ENCODE measurements at regions not wholly inside any gene's neighbourhood (a gene's known extent, or its start where the extent isn't known, plus 50 kb on each side); places are given as distances from the start of the nearest gene placed in this dataset.
"Not testable (repeated sequence)": the region's sequence is repeated elsewhere in the genome, so short reads cannot be mapped to it uniquely, and the experiment has no call there.

DNA sequence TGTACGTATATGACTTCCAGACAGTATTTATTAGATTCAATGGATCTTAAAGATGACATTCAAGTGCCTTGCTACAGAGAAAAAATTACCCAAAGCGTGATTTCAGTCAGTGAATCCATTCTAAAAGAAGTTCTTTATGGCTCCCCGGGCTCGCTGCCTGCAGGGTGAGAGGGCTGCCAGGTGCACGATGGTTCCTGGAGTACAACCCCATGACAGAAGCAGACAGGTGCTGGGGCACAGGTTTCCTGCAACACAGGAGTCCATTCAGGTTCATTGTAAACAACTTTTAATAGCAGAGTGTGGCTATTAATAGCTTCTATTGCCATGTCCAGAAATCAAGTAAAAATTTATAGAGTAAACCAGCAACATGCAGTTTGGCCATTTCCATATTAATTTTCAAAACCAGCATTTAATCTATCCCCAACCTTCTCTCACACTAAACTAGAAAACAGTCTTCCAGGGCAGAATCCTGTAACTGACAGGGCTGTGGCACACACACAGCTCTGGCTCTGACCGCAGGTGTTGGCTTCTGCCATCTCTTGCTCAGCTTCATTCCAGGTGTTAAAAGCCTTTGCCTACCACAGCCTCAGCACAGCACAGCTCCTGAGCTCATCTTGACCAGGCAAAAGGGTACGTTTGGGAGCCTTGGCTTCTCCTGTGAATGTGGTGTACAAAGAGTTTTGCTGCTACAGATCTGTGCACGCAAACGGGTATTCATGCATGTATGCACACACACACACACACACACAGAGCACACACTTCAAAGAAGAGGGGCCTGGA is 185.9 kb downstream of the MEX3B start:
- peak; percentile 35 to 96 (median 86) for DNase-seq

GRCh38 chr15:81858586-81858985 is 187.2 kb downstream of the MEX3B start:
- peak in 1 of 3 experiments; percentile 37 for DNase-seq

GRCh38 chr15:81858136-81858535 is 187.7 kb downstream of the MEX3B start:
- DNase-seq: no peak

DNA sequence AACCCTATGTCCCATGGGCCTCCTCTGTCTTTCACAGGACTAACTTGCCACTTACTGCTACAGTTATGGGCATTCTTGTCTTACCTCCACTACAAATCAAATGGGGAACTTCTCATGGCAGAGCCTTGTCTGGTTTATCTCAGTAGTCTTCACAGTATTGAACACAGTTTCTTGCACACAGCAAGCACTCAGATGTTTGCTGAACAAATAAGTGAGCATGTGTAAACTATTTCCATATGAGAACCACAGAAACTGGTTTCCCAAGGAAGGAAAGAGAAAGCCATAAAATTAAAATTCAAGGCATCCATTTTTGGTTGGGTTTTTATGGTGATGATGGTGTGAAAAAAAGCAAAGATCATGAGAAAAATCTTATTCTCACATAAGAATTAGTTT is 189.2 kb downstream of the MEX3B start:
- no peak for DNase-seq

GRCh38 chr15:81856001-81856633 is 189.7 kb downstream of the MEX3B start:
- no peak for DNase-seq

GRCh38 chr15:81853150-81853748 is 192.6 kb downstream of the MEX3B start:
- DNase-seq: no peak

DNA sequence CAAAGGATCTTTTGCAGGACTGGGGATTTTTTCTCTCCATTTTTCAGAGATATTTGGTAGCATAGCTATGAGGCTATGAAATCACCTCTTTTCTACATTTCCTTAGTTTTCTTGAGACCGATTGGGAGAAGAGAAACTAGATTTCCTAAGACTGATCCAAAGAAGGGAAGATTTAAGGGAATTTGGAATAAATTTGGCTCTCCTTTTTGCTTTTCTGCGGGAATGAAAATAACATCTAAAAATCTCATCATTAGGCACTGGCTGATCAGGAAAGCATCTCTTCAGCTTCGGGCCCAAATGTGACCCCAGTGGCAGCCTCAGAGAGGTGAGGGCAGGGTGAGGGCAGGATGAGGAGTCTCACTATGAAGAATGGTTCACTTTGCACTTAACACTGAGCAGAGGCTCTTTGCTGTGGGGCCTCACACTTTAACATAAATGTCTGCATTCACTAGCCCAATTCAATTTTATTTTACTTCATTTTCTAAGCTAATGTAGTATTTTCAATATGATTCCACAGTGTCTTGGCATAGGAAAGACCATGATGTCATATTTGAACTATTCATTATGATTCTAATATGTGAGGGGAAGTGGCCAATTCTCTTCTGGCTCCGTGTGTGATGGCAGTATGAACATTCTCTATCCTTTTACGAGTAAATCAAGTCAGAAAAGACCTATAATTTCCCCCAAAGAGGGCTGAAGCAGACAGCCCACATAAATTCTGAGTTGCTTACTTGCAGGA is 193.2 kb downstream of the MEX3B start:
- DNase-seq: no peak

- no peak for DNase-seq
These were observed 194.1 kb downstream of the MEX3B start for GRCh38 chr15:81851757-81852156.

- DNase-seq: no peak
These were observed 194.5 kb downstream of the MEX3B start for GRCh38 chr15:81851325-81851724.

DNA sequence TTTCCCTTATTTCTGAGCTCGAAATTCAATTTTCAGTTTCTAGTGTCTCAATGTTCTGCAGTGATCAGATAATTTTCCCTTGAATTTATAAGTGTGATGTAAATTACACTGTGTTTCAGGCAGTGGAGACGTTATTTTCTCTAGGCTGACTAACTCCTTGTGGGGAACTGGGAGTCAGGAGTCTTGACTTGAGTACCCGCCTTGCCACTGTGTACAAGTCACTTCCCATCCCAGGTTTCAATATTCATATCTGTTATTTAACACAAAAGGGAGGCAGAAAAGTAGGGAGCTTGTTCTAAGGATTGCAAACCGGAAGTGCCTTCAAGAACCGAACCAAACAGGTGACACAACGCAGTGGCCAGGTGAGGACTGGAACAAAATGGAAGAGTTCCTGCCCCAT is 196.5 kb downstream of the MEX3B start:
- DNase-seq: no peak

GRCh38 chr15:81848701-81849100 is 197.1 kb downstream of the MEX3B start:
- no peak for DNase-seq

- DNase-seq: no peak
These were observed 201.9 kb downstream of the MEX3B start for GRCh38 chr15:81843757-81844407.

GRCh38 chr15:81843226-81843625 is 202.6 kb downstream of the MEX3B start:
- DNase-seq: no peak

DNA sequence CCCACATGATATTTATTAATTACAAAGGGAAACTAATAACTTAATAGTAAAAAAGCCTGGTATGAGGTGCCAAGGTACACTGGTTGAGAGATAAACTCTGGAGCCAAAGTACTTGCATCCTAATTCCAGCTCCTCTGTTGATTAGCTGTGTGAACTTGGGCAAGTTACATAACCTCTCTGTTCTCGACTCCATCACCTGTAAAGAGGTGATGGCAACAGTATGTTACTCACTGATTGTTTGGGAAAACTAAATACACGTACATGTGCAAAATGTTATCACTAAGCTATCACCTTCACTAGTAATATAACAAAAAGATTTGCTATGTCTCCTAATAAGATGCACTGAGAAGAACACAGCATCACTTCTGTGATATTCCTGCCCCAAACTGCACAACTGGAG is 206.4 kb downstream of the MEX3B start:
- no peak for DNase-seq

GRCh38 chr15:81835731-81836130 is 210.1 kb downstream of the MEX3B start:
- no peak for DNase-seq

GRCh38 chr15:81830520-81830919 is 215.3 kb downstream of the MEX3B start:
- DNase-seq: no peak

- DNase-seq: no peak
These were observed 215.9 kb downstream of the MEX3B start for GRCh38 chr15:81829918-81830317.

DNA sequence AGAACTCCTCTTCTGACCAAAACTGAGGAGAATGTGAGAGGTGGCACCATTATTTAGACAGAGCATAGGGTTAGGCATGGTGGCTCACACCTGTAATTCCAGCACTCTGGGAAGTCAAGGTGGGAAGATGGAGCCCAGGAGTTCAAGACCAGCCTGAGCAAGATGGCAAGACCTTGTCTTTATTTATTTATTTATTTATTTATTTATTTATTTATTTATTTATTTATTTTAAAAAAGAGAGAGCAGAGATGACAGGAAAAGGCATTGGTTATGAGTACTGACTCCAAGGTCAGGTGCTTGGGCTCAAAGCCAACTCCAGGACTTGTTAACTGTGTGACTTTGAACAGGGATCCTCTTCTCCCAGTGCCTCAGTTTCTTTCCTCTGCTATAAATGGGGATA is 217.7 kb downstream of the MEX3B start:
- DNase-seq: no peak

GRCh38 chr15:81825136-81825535 is 220.7 kb downstream of the MEX3B start:
- peak in 2 of 3 experiments; percentile 32 to 77 for DNase-seq

DNA sequence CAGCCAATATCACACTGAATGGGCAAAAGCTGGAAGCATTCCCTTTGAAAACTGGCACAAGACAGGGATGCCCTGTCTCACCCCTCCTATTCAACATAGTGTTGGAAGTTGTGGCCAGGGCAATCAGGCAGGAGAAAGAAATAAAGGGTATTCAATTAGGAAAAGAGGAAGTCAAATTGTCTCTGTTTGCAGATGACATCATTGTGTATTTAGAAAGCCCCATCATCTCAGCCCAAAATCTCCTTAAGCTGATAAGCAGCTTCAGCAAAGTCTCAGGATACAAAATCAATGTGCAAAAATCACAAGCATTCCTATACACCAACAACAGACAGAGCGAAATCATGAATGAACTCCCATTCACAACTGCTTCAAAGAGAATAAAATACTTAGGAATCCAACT is 223.2 kb downstream of the MEX3B start:
- DNase-seq: not testable (repeated sequence)

DNA sequence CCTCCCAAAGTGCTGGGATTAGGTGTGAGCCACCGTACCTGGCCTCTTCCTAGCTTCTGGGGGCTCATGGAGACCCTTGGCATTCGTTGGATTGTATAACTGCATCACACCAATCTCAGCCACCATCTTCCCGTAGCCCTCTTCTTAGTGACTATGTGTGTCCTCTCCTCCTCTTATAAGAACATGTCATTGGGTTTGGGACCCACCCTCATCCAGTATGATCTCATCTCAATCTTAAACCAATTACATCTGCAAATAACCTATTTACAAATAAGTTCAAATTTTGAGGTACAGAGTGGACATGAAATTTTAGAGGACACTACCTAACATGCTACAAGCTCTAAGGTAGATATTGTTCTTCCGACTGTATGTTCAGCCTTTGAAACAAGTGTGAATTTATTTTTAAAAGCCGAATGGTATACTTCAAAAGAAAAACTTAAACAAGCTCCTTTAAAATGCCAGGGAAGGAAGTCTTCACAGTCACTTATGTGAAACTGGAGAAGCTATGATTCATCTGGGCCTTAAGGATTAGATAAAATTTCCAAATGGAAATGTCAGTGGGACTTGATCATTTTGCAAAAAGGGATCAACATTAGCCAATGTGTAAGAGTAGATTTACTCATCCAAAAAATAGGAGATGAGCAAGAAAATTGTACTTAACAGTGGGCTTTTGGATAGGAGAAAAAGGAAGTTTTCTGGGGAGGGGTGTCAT is 225.7 kb downstream of the MEX3B start:
- no peak for DNase-seq

DNA sequence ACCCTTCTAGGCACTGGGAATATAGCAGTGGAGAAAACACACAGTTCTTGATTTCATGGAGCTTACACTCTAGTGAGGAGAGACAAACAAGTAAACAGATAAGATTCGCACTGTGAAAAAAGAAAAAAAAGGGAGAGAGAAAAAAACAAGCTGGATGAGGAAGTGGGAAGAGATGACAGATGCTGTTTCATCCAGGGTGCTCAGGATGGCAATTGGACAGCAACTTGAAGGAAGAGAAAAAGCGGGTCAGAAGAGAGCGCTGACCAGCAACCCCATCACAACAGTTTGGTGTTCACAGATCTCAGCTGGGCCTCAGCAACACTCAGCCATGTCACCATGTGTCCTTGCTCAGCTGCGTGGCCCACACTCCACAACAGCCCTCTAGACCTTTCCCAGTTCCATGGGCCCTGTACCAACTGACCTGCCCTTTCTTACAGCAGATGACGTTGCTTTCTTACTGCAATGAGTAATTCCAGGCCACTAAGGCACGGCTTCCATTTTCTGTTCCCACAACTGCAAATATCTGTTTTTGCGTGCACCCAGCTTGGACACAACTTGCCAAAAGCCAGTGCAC is 230.8 kb downstream of the MEX3B start:
- DNase-seq: no peak
